Fibroblast of mammary gland (primary cell): ENCODE measurements at regions not wholly inside any gene's neighbourhood (a gene's known extent, or its start where the extent isn't known, plus 50 kb on each side); places are given as distances from the start of the nearest gene placed in this dataset.
A peak's percentile ranks its signal among the peaks of the same experiment; 100 is the strongest.

Experiments
- DNase-seq: peaks from one replicate; pipeline ENCODE4 v3.0.0-alpha.2; 2010; ENCODE audit warnings: low read depth
- H3K4me3 ChIP-seq: 2 replicates; pipeline ENCODE4 v1.5.1; 2011; ENCODE audit warnings: low read depth, mild to moderate bottlenecking, low read length, moderate library complexity; ENCODE audit not compliant: control insufficient read depth
- CTCF ChIP-seq: conservative IDR thresholded peaks from 2 replicates; pipeline ENCODE4 v1.5.1; 2011; ENCODE audit warnings: low read depth, low read length, inconsistent platforms; ENCODE audit not compliant: control insufficient read depth, insufficient read depth

GRCh38 chr3:56899851-56900250 is 98.1 kb upstream of the ARHGEF3 start:
- no peak for DNase-seq
- no peak for TF ChIP-seq CTCF
- H3K4me3 ChIP-seq: no peak overlapping the region

- no peak for DNase-seq
- H3K4me3 ChIP-seq: no peak overlapping the region
- no peak for TF ChIP-seq CTCF
Observed at GRCh38 chr3:56899078-56899477, 97.3 kb upstream of the ARHGEF3 start.

- TF ChIP-seq CTCF: no peak
- DNase-seq: no peak
- H3K4me3 ChIP-seq: no peak overlapping the region
Observed at GRCh38 chr3:56896357-56896756, 94.6 kb upstream of the ARHGEF3 start.

- no peak for TF ChIP-seq CTCF
- no peak overlapping the region for H3K4me3 ChIP-seq
- peak; percentile 54 for DNase-seq
Observed at GRCh38 chr3:56894881-56895431, 93.2 kb upstream of the ARHGEF3 start.

GRCh38 chr3:56890448-56891091 is 88.8 kb upstream of the ARHGEF3 start:
- TF ChIP-seq CTCF: no peak
- no peak overlapping the region for H3K4me3 ChIP-seq
- peak; percentile 79 for DNase-seq

GRCh38 chr3:56889131-56889530 is 87.4 kb upstream of the ARHGEF3 start:
- no peak overlapping the region for H3K4me3 ChIP-seq
- DNase-seq: no peak
- TF ChIP-seq CTCF: no peak
